ENCODE measurements at regions not wholly inside any gene's neighbourhood (a gene's known extent, or its start where the extent isn't known, plus 50 kb on each side); places are given as distances from the start of the nearest gene placed in this dataset.

DNA sequence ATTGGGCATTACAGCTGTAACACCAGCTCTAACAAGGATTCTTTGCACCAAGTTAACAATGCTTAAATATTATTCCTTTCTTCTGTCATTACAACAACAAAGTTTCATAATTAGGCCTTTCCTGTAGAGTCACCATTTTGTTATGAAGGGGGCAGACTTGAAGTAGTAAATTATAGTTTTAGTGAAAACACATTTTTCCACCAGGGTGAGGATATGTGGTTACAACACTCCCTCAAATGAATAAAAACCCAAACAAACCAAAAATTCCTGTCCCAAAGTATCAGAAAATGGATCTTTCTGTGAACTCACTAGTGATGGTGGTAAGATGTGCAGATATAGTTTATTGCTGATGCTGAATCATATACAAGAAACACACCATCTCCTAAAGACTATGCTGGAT lies 250.5 kb upstream of the TUT7 start:
- TF ChIP-seq, protein P1, sequence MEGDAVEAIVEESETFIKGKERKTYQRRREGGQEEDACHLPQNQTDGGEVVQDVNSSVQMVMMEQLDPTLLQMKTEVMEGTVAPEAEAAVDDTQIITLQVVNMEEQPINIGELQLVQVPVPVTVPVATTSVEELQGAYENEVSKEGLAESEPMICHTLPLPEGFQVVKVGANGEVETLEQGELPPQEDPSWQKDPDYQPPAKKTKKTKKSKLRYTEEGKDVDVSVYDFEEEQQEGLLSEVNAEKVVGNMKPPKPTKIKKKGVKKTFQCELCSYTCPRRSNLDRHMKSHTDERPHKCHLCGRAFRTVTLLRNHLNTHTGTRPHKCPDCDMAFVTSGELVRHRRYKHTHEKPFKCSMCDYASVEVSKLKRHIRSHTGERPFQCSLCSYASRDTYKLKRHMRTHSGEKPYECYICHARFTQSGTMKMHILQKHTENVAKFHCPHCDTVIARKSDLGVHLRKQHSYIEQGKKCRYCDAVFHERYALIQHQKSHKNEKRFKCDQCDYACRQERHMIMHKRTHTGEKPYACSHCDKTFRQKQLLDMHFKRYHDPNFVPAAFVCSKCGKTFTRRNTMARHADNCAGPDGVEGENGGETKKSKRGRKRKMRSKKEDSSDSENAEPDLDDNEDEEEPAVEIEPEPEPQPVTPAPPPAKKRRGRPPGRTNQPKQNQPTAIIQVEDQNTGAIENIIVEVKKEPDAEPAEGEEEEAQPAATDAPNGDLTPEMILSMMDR (IDR thresholded peaks at IDR 0.05) = no peak
- no peak for DNase-seq (ENCODE audit: low spot score)
- ATAC-seq (ENCODE audit: low FRiP score) = no peak

DNA sequence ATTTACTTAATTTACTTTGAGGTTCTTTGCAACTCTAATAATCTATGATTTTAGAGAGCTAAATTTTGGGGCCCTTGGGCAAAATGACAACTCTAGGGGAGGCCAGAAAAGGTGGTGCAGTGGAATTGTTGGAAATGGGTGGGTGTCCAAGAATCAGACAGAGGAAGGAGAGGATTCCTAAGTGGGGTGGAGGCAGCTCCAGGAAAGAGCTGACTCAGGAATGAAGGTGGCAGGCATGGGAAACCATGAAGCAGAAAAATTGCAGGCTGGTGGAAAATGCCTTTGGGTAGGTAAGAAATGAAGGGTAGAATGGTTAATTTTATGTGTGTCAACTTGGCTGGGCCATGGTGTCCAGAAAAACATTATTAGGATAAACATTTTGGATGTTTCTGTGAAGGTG lies 248.5 kb upstream of the TUT7 start:
- DNase-seq (ENCODE audit: low spot score) (no peak), ATAC-seq (ENCODE audit: low FRiP score) (no peak)
- TF ChIP-seq, protein P1 (IDR thresholded peaks at IDR 0.05) = no peak

DNA sequence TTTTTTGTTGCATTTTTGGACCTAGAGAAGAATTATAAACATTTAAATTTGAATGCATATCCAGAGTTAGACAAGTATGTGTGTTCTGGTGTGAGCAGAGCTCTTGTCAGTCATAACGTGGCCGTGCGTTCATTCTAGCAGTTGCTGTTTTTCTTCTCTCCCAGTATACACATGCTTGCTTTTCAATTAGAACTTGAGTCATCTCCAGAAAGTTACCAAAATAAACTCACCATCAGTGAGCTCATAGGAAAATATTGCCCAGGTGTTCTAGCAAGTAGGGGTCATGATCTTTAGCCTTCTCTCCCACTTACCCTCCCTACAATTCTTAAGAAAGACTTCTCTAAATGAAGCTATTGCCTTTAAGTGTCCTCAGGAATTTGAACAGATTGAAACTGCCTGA lies 247.5 kb upstream of the TUT7 start:
- TF ChIP-seq, protein P1 (IDR thresholded peaks at IDR 0.05) = no peak
- no peak for DNase-seq (ENCODE audit: low spot score)
- peak; percentile 68 for ATAC-seq (ENCODE audit: low FRiP score)

DNA sequence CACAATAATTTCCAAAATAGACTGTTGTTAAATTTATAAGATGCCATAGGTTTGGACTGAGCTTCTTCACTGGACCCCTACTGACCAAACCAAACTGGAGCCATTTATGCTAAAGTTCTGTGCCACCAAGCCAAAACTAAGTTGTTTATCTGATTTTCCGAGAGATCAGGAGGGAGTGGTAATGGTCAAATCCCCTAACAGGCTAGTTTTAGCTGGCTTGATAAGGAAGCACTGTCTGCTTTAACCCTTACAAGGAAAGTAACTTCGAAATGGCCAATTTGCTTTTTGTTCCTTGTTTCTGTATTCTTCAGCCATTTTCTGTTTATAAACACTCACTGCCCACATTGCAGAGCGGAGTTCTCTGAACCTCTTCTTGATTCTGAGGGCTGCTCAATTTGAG lies 246.8 kb upstream of the TUT7 start:
- no peak for ATAC-seq (ENCODE audit: low FRiP score)
- DNase-seq (ENCODE audit: low spot score) = no peak
- TF ChIP-seq, protein P1 (IDR thresholded peaks at IDR 0.05) = no peak

DNA sequence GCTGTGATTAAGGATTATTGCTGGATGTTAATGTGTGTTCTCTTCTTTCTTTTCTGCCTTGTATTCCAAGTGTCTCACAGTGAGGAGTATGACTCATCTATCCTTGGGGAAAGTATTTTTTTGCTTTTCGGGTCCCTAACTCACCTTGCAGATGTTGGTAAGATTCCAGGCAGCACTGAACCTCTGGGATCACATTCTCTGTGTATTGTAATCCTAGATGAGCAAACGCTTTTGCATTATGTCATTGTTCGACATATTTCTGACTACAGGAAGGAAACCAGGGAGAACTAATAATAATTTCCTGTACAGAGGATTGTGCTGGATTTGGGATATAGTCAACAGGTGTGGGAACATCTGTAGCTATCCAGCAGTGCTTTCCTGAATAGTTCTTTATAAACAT lies 246.1 kb upstream of the TUT7 start:
- no peak for ATAC-seq (ENCODE audit: low FRiP score)
- TF ChIP-seq, protein P1 (IDR thresholded peaks at IDR 0.05) = no peak

DNA sequence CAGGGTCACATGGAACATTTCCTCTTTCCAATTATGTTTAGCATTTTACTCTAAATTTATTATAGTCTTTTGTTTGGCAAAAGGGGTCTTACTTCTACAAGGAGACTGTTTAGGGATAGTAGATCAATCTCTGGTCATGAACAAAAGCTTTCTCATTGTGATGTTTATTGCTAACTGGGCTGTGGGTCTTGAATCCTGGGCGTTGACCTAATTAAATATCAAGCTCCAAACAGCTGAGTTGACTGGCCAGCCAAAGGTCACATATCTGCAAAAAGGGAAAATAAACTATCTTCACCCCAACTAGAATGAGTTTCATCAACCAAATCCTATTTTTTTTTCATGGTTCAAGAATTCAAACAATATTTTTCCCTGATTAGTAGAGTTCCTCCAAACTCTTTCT lies 245.4 kb upstream of the TUT7 start:
- TF ChIP-seq, protein P1 (IDR thresholded peaks at IDR 0.05) = no peak
- no peak for DNase-seq (ENCODE audit: low spot score)
- ATAC-seq (ENCODE audit: low FRiP score) = no peak

More for the DNA sequence above, 246.1 kb upstream of the TUT7 start:
- DNase-seq (ENCODE audit: low spot score) = no peak

DNA sequence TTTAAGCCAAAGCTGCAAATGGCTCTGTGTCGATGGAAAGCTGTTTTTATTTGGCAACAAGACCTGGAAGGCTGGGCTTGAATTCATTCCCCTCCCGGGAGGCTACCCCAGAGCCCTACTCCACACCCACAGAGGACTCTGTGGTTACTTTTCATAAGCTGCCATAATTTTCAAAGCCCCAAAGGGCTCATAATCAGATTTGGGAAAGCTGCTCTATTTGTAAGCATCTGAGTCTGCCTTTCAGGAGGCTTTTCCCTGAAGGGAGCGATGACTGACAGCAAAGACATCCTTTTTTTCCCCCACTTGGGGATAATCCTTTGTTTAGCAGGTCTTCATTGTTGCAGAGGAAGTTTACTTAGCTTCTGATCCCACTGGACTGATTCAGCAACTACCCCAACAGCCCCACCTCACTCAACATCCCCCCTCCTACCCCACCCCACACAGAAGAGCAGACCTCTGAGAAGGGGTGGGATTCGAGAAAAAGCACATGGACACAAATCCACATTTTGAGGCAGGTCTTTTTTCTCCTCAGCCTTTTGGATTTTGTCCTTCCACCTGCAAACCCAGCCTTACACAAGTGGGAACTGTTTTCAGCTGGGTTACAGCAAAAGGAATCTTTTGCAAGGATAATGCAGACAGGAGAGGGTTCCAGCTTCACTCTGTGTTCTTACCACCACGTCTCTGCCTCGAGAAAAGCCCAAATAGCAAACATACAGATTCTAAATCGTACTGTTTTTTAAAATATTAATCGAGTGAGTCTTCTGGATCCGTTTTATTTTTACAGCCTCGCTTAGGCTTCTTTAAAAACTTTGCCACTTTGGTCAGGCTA lies 244.4 kb upstream of the TUT7 start:
- DNase-seq (ENCODE audit: low spot score) (no peak), ATAC-seq (ENCODE audit: low FRiP score) (no peak)
- TF ChIP-seq, protein P1 (IDR thresholded peaks at IDR 0.05) = no peak
